WTC11 (cell line): ENCODE measurements at regions not wholly inside any gene's neighbourhood (a gene's known extent, or its start where the extent isn't known, plus 50 kb on each side); places are given as distances from the start of the nearest gene placed in this dataset.

ENCODE experiments used
- ATAC-seq: fragments of 200-7000 bp; cut with Tn5 transposase; 2 replicates; pipeline ENCODE4 v1.10.0; 2021; ENCODE audit warnings: mild to moderate bottlenecking, moderate library complexity
- CTCF ChIA-PET: fragments of 300-600 bp; sonication (Branson Sonifier 250); formaldehyde crosslinking; loops from one replicate; lab custom pipeline; 2021; ENCODE audit warnings: antibody characterized with exemption; lab: Charles Lee
- POLR2A ChIA-PET: fragments of 350-600 bp; sonication (Branson Sonifier 250); formaldehyde crosslinking; loops from one replicate; lab custom pipeline; 2021; ENCODE audit warnings: antibody characterized with exemption; lab: Charles Lee
- DNase-seq: peaks from one replicate; pipeline ENCODE4 v3.0.0; 2021; ENCODE audit warnings: low spot score
- H3K27ac Mint-ChIP-seq: 2 replicates; pipeline ENCODE4 v1.8.0; 2021; ENCODE audit warnings: mixed read lengths
- H3K27me3 Mint-ChIP-seq: 2 replicates; pipeline ENCODE4 v1.8.0; 2021; ENCODE audit warnings: low read depth, mild to moderate bottlenecking, moderate library complexity, mixed read lengths
- H3K36me3 Mint-ChIP-seq: 2 replicates; pipeline ENCODE4 v1.8.0; 2021; ENCODE audit warnings: mixed read lengths
- H3K4me1 Mint-ChIP-seq: 2 replicates; pipeline ENCODE4 v1.8.0; 2022; ENCODE audit warnings: mixed read lengths
- H3K4me3 Mint-ChIP-seq: 2 replicates; pipeline ENCODE4 v1.8.0; 2021; ENCODE audit warnings: mild to moderate bottlenecking, moderate library complexity, mixed read lengths
- H3K9me3 Mint-ChIP-seq: 2 replicates; pipeline ENCODE4 v1.8.0; 2021; ENCODE audit warnings: mixed read lengths
- AFF4 ChIP-seq: sonication (generic); formaldehyde crosslinking; IDR thresholded peaks from 2 replicates; pipeline ENCODE4 v1.8.1; 2023; ENCODE audit warnings: mild to moderate bottlenecking, missing genetic modification reagents, borderline replicate concordance
- AR ChIP-seq: fragments of 250-450 bp; sonication (Bioruptor Pico); IDR thresholded peaks from 2 replicates; pipeline ENCODE4 v1.9.0; 2021; ENCODE audit warnings: mild to moderate bottlenecking
- ATF1 ChIP-seq: sonication (generic); formaldehyde crosslinking; IDR thresholded peaks from 2 replicates; pipeline ENCODE4 v1.8.1; 2023; ENCODE audit warnings: mild to moderate bottlenecking, moderate library complexity, missing genetic modification reagents
- CREB1 ChIP-seq: sonication (generic); formaldehyde crosslinking; IDR thresholded peaks from 2 replicates; pipeline ENCODE4 v1.8.0; 2023; ENCODE audit warnings: mild to moderate bottlenecking, missing genetic modification reagents
- FOXP1 ChIP-seq: sonication (generic); formaldehyde crosslinking; IDR thresholded peaks from 2 replicates; pipeline ENCODE4 v1.8.0; 2022; ENCODE audit warnings: missing genetic modification reagents, mild to moderate bottlenecking, moderate library complexity, borderline replicate concordance
- GRHL2 ChIP-seq: fragments of 250-450 bp; sonication (Bioruptor Pico); IDR thresholded peaks from 2 replicates; pipeline ENCODE4 v1.8.0; 2022; ENCODE audit warnings: mild to moderate bottlenecking, moderate library complexity; ENCODE audit not compliant: insufficient replicate concordance, severe bottlenecking
- IRF2 ChIP-seq: sonication (generic); formaldehyde crosslinking; IDR thresholded peaks from 2 replicates; pipeline ENCODE4 v1.8.0; 2022; ENCODE audit warnings: low read depth, missing genetic modification reagents, borderline replicate concordance
- NFYB ChIP-seq: sonication (generic); formaldehyde crosslinking; conservative IDR thresholded peaks from 2 replicates; pipeline ENCODE4 v1.8.0; 2022; ENCODE audit warnings: low read depth, missing genetic modification reagents
- RORB ChIP-seq: fragments of 250-450 bp; sonication (Bioruptor Pico); IDR thresholded peaks from 2 replicates; pipeline ENCODE4 v1.9.0; 2021; ENCODE audit warnings: mild to moderate bottlenecking
- SMAD3 ChIP-seq: sonication (generic); formaldehyde crosslinking; IDR thresholded peaks from 2 replicates; pipeline ENCODE4 v1.8.0; 2022; ENCODE audit warnings: missing genetic modification reagents, mild to moderate bottlenecking, borderline replicate concordance
- SMAD4 ChIP-seq: sonication (generic); formaldehyde crosslinking; IDR thresholded peaks from 2 replicates; pipeline ENCODE4 v1.8.0; 2022; ENCODE audit warnings: mild to moderate bottlenecking, missing genetic modification reagents
- ZNF121 ChIP-seq: sonication (generic); formaldehyde crosslinking; IDR thresholded peaks from 2 replicates; pipeline ENCODE4 v1.8.0; 2023; ENCODE audit warnings: missing genetic modification reagents
- ZNF232 ChIP-seq: sonication (generic); formaldehyde crosslinking; IDR thresholded peaks from 2 replicates; pipeline ENCODE4 v1.8.0; 2022; ENCODE audit warnings: mild to moderate bottlenecking, missing genetic modification reagents
- ZNF281 ChIP-seq: sonication (generic); formaldehyde crosslinking; IDR thresholded peaks from 2 replicates; pipeline ENCODE4 v1.8.0; 2023; ENCODE audit warnings: mild to moderate bottlenecking, missing genetic modification reagents
- ZNF416 ChIP-seq: fragments of 250-450 bp; sonication (Bioruptor Pico); IDR thresholded peaks from 2 replicates; pipeline ENCODE4 v1.9.0; 2021; ENCODE audit warnings: mild to moderate bottlenecking, inconsistent platforms
- ZNF423 ChIP-seq: fragments of 250-450 bp; sonication (Bioruptor Pico); IDR thresholded peaks from 2 replicates; pipeline ENCODE4 v2.1.2; 2022; ENCODE audit warnings: mild to moderate bottlenecking, moderate library complexity
- ZSCAN18 ChIP-seq: fragments of 250-450 bp; sonication (Bioruptor Pico); IDR thresholded peaks from 2 replicates; pipeline ENCODE4 v2.1.2; 2022; ENCODE audit warnings: mild to moderate bottlenecking, moderate library complexity
- TF ChIP-seq, protein P1 (sequence below): fragments of 250-450 bp; sonication (Bioruptor Pico); IDR thresholded peaks from 2 replicates; pipeline ENCODE4 v1.9.0; 2021; ENCODE audit warnings: mild to moderate bottlenecking
- TF ChIP-seq, protein P2 (sequence below): sonication (generic); formaldehyde crosslinking; IDR thresholded peaks from 2 replicates; pipeline ENCODE4 v1.8.0; 2022; ENCODE audit warnings: missing genetic modification reagents

GRCh38 chr20:55322745-55323144, 682.6 kb downstream of the CBLN4 start (continued):
- TF ChIP-seq AFF4 (CRISPR knock-in tag) = no peak
- TF ChIP-seq, protein P1, sequence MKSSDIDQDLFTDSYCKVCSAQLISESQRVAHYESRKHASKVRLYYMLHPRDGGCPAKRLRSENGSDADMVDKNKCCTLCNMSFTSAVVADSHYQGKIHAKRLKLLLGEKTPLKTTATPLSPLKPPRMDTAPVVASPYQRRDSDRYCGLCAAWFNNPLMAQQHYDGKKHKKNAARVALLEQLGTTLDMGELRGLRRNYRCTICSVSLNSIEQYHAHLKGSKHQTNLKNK (CRISPR knock-in tag) = no peak

- DNase-seq (no peak), ATAC-seq (no peak)
- H3K27me3 Mint-ChIP-seq = peaks cover 4% of the 10 kb centered on the region; the same call in 1 of the 2 replicates
- peaks cover 75% of the 10 kb centered on the region for H3K9me3 Mint-ChIP-seq
- H3K4me3 Mint-ChIP-seq = no peak overlapping the region
- H3K4me1 Mint-ChIP-seq = no peaks in the 10 kb centered on the region
- H3K27ac Mint-ChIP-seq = no peak overlapping the region
- ChIA-PET POLR2A (no interaction called here), CTCF (no interaction called here)
- H3K36me3 Mint-ChIP-seq = peaks cover 66% of the 10 kb centered on the region
- TF ChIP-seq ZNF423 (CRISPR knock-in tag) (no peak), FOXP1 (CRISPR knock-in tag) (no peak), GRHL2 (CRISPR knock-in tag) (no peak), RORB (no peak), ZNF121 (CRISPR knock-in tag) (no peak), CREB1 (CRISPR knock-in tag) (no peak), ZNF281 (no peak), AR (no peak), NFYB (CRISPR knock-in tag) (no peak), IRF2 (CRISPR knock-in tag) (no peak), SMAD3 (no peak), SMAD4 (no peak), ZSCAN18 (CRISPR knock-in tag) (no peak), ATF1 (CRISPR knock-in tag) (no peak), ZNF232 (CRISPR knock-in tag) (no peak), ZNF416 (CRISPR knock-in tag) (no peak)
- TF ChIP-seq, protein P2, sequence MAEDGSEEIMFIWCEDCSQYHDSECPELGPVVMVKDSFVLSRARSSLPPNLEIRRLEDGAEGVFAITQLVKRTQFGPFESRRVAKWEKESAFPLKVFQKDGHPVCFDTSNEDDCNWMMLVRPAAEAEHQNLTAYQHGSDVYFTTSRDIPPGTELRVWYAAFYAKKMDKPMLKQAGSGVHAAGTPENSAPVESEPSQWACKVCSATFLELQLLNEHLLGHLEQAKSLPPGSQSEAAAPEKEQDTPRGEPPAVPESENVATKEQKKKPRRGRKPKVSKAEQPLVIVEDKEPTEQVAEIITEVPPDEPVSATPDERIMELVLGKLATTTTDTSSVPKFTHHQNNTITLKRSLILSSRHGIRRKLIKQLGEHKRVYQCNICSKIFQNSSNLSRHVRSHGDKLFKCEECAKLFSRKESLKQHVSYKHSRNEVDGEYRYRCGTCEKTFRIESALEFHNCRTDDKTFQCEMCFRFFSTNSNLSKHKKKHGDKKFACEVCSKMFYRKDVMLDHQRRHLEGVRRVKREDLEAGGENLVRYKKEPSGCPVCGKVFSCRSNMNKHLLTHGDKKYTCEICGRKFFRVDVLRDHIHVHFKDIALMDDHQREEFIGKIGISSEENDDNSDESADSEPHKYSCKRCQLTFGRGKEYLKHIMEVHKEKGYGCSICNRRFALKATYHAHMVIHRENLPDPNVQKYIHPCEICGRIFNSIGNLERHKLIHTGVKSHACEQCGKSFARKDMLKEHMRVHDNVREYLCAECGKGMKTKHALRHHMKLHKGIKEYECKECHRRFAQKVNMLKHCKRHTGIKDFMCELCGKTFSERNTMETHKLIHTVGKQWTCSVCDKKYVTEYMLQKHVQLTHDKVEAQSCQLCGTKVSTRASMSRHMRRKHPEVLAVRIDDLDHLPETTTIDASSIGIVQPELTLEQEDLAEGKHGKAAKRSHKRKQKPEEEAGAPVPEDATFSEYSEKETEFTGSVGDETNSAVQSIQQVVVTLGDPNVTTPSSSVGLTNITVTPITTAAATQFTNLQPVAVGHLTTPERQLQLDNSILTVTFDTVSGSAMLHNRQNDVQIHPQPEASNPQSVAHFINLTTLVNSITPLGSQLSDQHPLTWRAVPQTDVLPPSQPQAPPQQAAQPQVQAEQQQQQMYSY (CRISPR knock-in tag) = no peak
- TF ChIP-seq, protein P1 (CRISPR knock-in tag) = no peak
Observed at GRCh38 chr20:55316753-55317152, 688.6 kb downstream of the CBLN4 start.
